IMR-90 (cell line): ENCODE measurements at regions not wholly inside any gene's neighbourhood (a gene's known extent, or its start where the extent isn't known, plus 50 kb on each side); places are given as distances from the start of the nearest gene placed in this dataset.

ENCODE experiments used
- ATAC-seq: fragments of 200-7000 bp; cut with Tn5 transposase; 2 replicates; pipeline ENCODE4 v1.9.1; 2020; ENCODE audit warnings: low read depth, mild to moderate bottlenecking, moderate library complexity
- BruUV-seq: library from RNA; stranded (reverse); fragments of 400-500 nt; replicated peaks from 2 replicates; lab custom pipeline; 2021; lab: Mats Ljungman, UMichigan
- CTCF ChIA-PET: fragments of 300-600 bp; formaldehyde crosslinking; extraction: SDS; loops from one replicate; lab custom pipeline; 2021; ENCODE audit warnings: antibody characterized with exemption; lab: Yijun Ruan, JAX
- POLR2A ChIA-PET: fragments of 300-600 bp; sonication (Branson Sonifier 250); formaldehyde crosslinking; loops from one replicate; lab custom pipeline; 2022; ENCODE audit warnings: antibody characterized with exemption; ENCODE audit not compliant: unreplicated experiment; lab: Charles Lee
- DNase-seq: peaks from one replicate; pipeline ENCODE4 v3.0.0; 2013
- H2AFZ ChIP-seq: replicated peaks from 2 replicates; pipeline ENCODE3; 2013; ENCODE audit warnings: low read length, mild to moderate bottlenecking; ENCODE audit not compliant: poor library complexity
- H2AK5ac ChIP-seq: 2 replicates; pipeline ENCODE4 v1.6.1; 2013; ENCODE audit warnings: low read depth, low read length, inconsistent platforms
- H2AK9ac ChIP-seq: replicated peaks from 2 replicates; pipeline ENCODE3; 2013; ENCODE audit warnings: mild to moderate bottlenecking, low read depth, low read length, moderate library complexity; ENCODE audit not compliant: poor library complexity
- H2BK120ac ChIP-seq: 2 replicates; pipeline ENCODE4 v1.6.1; 2013; ENCODE audit warnings: low read depth, low read length, inconsistent platforms
- H2BK15ac ChIP-seq: 3 replicates; pipeline ENCODE4 v1.6.1; 2013; ENCODE audit warnings: low read depth, low read length, inconsistent platforms
- H2BK20ac ChIP-seq: 2 replicates; pipeline ENCODE4 v1.6.1; 2013; ENCODE audit warnings: low read depth, mild to moderate bottlenecking, inconsistent platforms, low read length, moderate library complexity
- H2BK5ac ChIP-seq: 2 replicates; pipeline ENCODE4 v1.6.1; 2013; ENCODE audit warnings: mild to moderate bottlenecking, low read depth, low read length, inconsistent platforms; ENCODE audit not compliant: poor library complexity, severe bottlenecking
- H3K14ac ChIP-seq: replicated peaks from 2 replicates; pipeline ENCODE4 v1.6.1; 2013; ENCODE audit warnings: low read depth, low read length, inconsistent platforms
- H3K18ac ChIP-seq: 2 replicates; pipeline ENCODE4 v1.6.1; 2013; ENCODE audit warnings: low read depth, low read length, control low read depth
- H3K23ac ChIP-seq: 2 replicates; pipeline ENCODE4 v1.6.1; 2013; ENCODE audit warnings: low read depth, low read length, inconsistent platforms
- H3K27ac ChIP-seq: 2 replicates; pipeline ENCODE4 v1.5.1; 2013; ENCODE audit warnings: mild to moderate bottlenecking, control low read depth, low read length; ENCODE audit not compliant: insufficient read depth
- H3K27me3 ChIP-seq: 2 replicates; pipeline ENCODE4 v1.6.1; 2013; ENCODE audit warnings: low read length; ENCODE audit not compliant: control insufficient read depth, insufficient read depth
- H3K36me3 ChIP-seq: 2 replicates; pipeline ENCODE4 v1.6.1; 2013; ENCODE audit warnings: low read length, mixed read lengths; ENCODE audit not compliant: control insufficient read depth, insufficient read depth
- H3K4ac ChIP-seq: 2 replicates; pipeline ENCODE4 v1.6.1; 2013; ENCODE audit warnings: low read depth, low read length, inconsistent platforms
- H3K4me1 ChIP-seq: 2 replicates; pipeline ENCODE4 v1.6.1; 2013; ENCODE audit warnings: low read length, mixed read lengths; ENCODE audit not compliant: control insufficient read depth, insufficient read depth
- H3K4me2 ChIP-seq: 2 replicates; pipeline ENCODE4 v1.6.1; 2013; ENCODE audit warnings: low read depth, mild to moderate bottlenecking, control low read depth, low read length, moderate library complexity
- H3K4me3 ChIP-seq: 2 replicates; pipeline ENCODE4 v1.5.1; 2013; ENCODE audit warnings: low read depth, mild to moderate bottlenecking, control low read depth, low read length, moderate library complexity; ENCODE audit not compliant: insufficient read depth
- H3K56ac ChIP-seq: 2 replicates; pipeline ENCODE4 v1.6.1; 2013; ENCODE audit warnings: low read length, inconsistent platforms; ENCODE audit not compliant: insufficient read depth; ENCODE audit errors: extremely low read depth
- H3K79me1 ChIP-seq, 2 experiments: 2 replicates each; pipeline ENCODE4 v1.6.1; 2013; ENCODE audit warnings: low read length in 2 of 2, inconsistent platforms in 1 of 2, low read depth in 1 of 2
- H3K9ac ChIP-seq: 2 replicates; pipeline ENCODE4 v1.6.1; 2013; ENCODE audit warnings: low read depth, low read length, control low read depth
- H3K9me1 ChIP-seq: 2 replicates; pipeline ENCODE4 v1.6.1; 2013; ENCODE audit warnings: low read length, inconsistent platforms; ENCODE audit not compliant: insufficient read depth
- H3K9me3 ChIP-seq: 2 replicates; pipeline ENCODE4 v1.6.1; 2013; ENCODE audit warnings: low read length; ENCODE audit not compliant: control insufficient read depth, insufficient read depth
- H4K20me1 ChIP-seq: 2 replicates; pipeline ENCODE4 v1.6.1; 2013; ENCODE audit warnings: low read length, inconsistent platforms; ENCODE audit not compliant: insufficient read depth
- H4K5ac ChIP-seq: 2 replicates; pipeline ENCODE4 v1.6.1; 2013; ENCODE audit warnings: mild to moderate bottlenecking, low read depth, low read length, control low read depth
- H4K8ac ChIP-seq, 2 experiments: 2 replicates each; pipeline ENCODE4 v1.6.1; 2013; ENCODE audit warnings: low read depth in 2 of 2, low read length in 2 of 2, control low read depth in 1 of 2, inconsistent platforms in 1 of 2
- H4K91ac ChIP-seq: 2 replicates; pipeline ENCODE4 v1.6.1; 2013; ENCODE audit warnings: low read depth, low read length, inconsistent platforms; ENCODE audit not compliant: insufficient read depth
- BHLHE40 ChIP-seq: fragments of 150-350 bp; IDR thresholded peaks from 2 replicates; pipeline ENCODE4 v1.6.1; 2016; ENCODE audit warnings: mild to moderate bottlenecking, low read depth, low read length
- CHD1 ChIP-seq: IDR thresholded peaks from 2 replicates; pipeline ENCODE4 v1.6.1; 2012; ENCODE audit warnings: low read depth, low read length, improper control_type of control experiment
- MAFK ChIP-seq: IDR thresholded peaks from 2 replicates; pipeline ENCODE4 v1.6.1; 2012; ENCODE audit warnings: low read depth, low read length, improper control_type of control experiment
- MXI1 ChIP-seq: IDR thresholded peaks from 2 replicates; pipeline ENCODE4 v1.6.1; 2012; ENCODE audit warnings: low read depth, mild to moderate bottlenecking, low read length, moderate library complexity, borderline replicate concordance
- NFE2L2 ChIP-seq: fragments of 150-350 bp; IDR thresholded peaks from 2 replicates; pipeline ENCODE4 v1.6.1; 2016; ENCODE audit warnings: low read depth, mild to moderate bottlenecking, low read length
- POLR2A ChIP-seq: IDR thresholded peaks from 2 replicates; pipeline ENCODE4 v1.6.1; 2012; ENCODE audit warnings: mild to moderate bottlenecking, low read depth, low read length
- SMC3 ChIP-seq: fragments of 150-350 bp; IDR thresholded peaks from 2 replicates; pipeline ENCODE4 v1.6.1; 2016; ENCODE audit warnings: low read depth, mild to moderate bottlenecking, antibody characterized with exemption, low read length, moderate library complexity
- WGBS, 2 experiments: methylation state at CpG; one replicate each; pipeline versions ENCODE4 v1.1.5 to v1.1.7; 2013; ENCODE audit warnings: missing lambda C conversion rate in 2 of 2; ENCODE audit not compliant: insufficient read length in 1 of 2; ENCODE audit errors: extremely low coverage in 2 of 2; 5-methylcytosine and 5-hydroxymethylcytosine counted together
- dilution Hi-C: fragments of 300-500 bp; cut with HindIII; formaldehyde crosslinking; loops from one replicate; pipeline ENCODE4 v1.14.3; 2018; ENCODE audit warnings: low sequenced_read_pairs; ENCODE audit not compliant: unreplicated experiment
- in situ Hi-C: fragments of 300-500 bp; cut with MboI; formaldehyde crosslinking; loops from 3 replicates; pipeline ENCODE4 v1.14.3; 2019; ENCODE audit warnings: low sequenced_read_pairs, inconsistent platforms, mixed read lengths
- intact Hi-C: fragments of 100-400 bp; cut with micrococcal nuclease; formaldehyde crosslinking; loops from 2 replicates; pipeline ENCODE4 v1.10.0; 2022

DNA sequence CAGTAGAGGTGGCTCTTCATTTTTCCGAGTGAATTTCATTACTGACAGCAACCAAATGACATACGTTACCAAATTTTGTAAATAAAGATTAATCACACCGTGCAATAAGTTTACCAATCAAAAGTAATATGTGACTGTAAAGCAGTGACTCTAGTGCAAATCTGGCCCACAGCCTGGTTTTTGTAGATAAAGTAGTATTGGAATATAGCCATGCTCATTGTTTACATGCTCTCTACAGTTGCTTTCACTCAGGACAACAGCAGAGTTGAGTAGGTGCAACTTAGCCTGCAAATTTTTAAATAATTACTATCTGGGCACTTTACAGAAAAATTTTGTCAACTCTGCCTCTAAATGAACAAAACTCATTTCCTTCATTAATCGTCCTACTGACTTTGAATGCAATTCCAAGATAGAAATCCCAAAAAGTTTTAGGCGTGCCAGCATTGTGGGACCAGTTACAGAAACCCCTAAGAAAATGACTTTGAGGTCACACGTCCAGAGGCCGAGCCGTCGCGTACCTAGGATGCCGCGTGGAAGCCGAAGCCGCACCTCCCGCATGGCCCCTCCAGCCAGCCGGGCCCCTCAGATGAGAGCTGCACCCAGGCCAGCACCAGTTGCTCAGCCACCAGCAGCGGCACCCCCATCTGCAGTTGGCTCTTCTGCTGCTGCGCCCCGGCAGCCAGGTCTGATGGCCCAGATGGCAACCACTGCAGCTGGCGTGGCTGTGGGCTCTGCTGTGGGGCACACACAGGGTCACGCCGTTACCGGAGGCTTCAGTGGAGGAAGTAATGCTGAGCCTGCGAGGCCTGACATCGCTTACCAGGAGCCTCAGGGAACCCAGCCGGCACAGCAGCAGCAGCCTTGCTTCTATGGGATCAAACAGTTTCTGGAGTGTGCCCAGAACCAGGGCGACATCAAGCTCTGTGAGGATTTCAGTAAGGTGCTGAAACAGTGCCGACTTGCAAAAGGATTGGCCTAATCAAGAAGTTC lies 180.7 kb upstream of the TLE4 start (continued):
- no peak for TF ChIP-seq CHD1

DNA sequence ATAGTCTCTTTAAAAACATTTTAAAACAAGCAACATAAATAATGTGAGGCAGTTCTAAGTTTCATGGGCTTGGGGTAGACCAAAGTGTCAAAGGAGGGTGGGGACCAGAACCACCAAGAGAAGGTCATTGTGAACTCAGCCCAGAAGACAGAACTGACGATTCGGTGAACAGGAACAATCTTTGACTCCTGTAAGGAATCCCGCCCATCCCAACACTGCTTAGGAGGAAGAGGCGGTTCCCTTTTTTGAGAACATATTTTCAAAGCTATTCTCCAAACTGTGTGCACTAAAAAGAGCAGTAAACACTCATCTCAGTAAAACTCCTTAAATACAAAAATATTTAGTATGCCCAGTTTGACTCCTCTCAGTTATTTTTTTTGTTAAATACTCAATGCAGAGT lies 176.5 kb upstream of the TLE4 start:
- no TSS peak for BruUV-seq
- no peak for DNase-seq
- Histone ChIP-seq H3K4ac (no peak overlapping the region), H3K56ac (no peak overlapping the region), H4K20me1 (no peaks in the 10 kb centered on the region), H4K5ac (no peak overlapping the region), H3K79me1 (no peaks in the 10 kb centered on the region), H3K9me3 (no peaks in the 10 kb centered on the region), H3K4me3 (no peak overlapping the region), H2AK9ac (no peak overlapping the region), H3K27ac (no peak overlapping the region), H2AK5ac (no peak overlapping the region), H4K91ac (no peak overlapping the region), H2BK15ac (no peak overlapping the region), H3K18ac (no peak overlapping the region), H4K8ac (no peak overlapping the region), H3K4me2 (no peak overlapping the region), H3K27me3 (no peaks in the 10 kb centered on the region; the same call in 1 of the 2 replicates), H3K36me3 (no peaks in the 10 kb centered on the region), H3K4me1 (no peaks in the 10 kb centered on the region), H3K14ac (no peak overlapping the region), H3K9me1 (no peaks in the 10 kb centered on the region), H3K9ac (no peak overlapping the region), H2BK120ac (no peak overlapping the region), H3K23ac (no peak overlapping the region), H2AFZ (no peak overlapping the region), H2BK5ac (no peak overlapping the region), H2BK20ac (no peak overlapping the region)
- TF ChIP-seq SMC3 (no peak), NFE2L2 (no peak), MAFK (no peak), POLR2A (no peak), BHLHE40 (no peak), MXI1 (no peak)
- POLR2A ChIA-PET = no interaction called here
- CTCF ChIA-PET = no interaction called here
- in situ Hi-C loops = no loop called here
- no peak for ATAC-seq
- intact Hi-C loops = no loop called here
- 100% methylated on average over 2 of the region's 4 CpGs; no CpG with 5 or more reads in 1 of the 2 experiments for WGBS, 2 experiments
- dilution Hi-C loops = no loop called here
